ENCODE measurements at regions not wholly inside any gene's neighbourhood (a gene's known extent, or its start where the extent isn't known, plus 50 kb on each side); places are given as distances from the start of the nearest gene placed in this dataset.

- TF ChIP-seq POLR2AphosphoS5 (IDR thresholded peaks at IDR 0.05) (no peak), EP300 (IDR thresholded peaks at IDR 0.05) (no peak), POLR2A (IDR thresholded peaks at IDR 0.05) (no peak)
Measured at GRCh38 chr20:50339466-50339901, 148.9 kb downstream of the CEBPB start.

Data from gastroesophageal sphincter (tissue), 2 donors.